ENCODE measurements at regions not wholly inside any gene's neighbourhood (a gene's known extent, or its start where the extent isn't known, plus 50 kb on each side); places are given as distances from the start of the nearest gene placed in this dataset.
"Not testable (repeated sequence)": the region's sequence is repeated elsewhere in the genome, so short reads cannot be mapped to it uniquely, and the experiment has no call there.

GRCh38 chr1:194445244-194445643 is 1258.8 kb upstream of the B3GALT2 start:
- DNase-seq (ENCODE audit: low read depth in 2 of 2) = no peak

- DNase-seq (ENCODE audit: low read depth in 2 of 2) = no peak
Observed at GRCh38 chr1:194442901-194443575, 1256.6 kb upstream of the B3GALT2 start.

- DNase-seq (ENCODE audit: low read depth in 2 of 2) = no peak
Observed at GRCh38 chr1:194437135-194437534, 1250.7 kb upstream of the B3GALT2 start.

DNA sequence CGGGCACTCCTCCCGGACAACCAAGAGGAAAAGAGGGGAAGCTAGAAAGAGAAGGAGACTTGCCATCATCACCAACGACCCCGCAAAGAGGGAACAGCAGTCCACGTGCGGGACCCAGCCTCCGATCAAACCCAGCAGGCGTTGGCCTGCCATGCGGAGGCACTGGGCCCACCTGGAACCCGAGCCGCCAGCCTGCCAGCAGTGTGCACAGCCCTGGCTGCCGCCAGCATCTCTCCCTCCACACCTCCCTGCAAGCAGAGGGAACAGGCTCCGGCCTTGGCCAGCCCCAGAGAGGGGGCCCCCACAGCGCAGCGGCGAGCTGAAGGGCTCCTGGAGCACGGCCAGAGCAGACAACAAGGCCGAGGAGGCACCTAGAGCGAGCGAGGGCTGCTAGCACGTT is 1244.7 kb upstream of the B3GALT2 start:
- DNase-seq (ENCODE audit: low read depth in 2 of 2) = no peak

GRCh38 chr1:194420706-194421105 is 1234.3 kb upstream of the B3GALT2 start:
- no peak for DNase-seq (ENCODE audit: low read depth in 2 of 2)

DNA sequence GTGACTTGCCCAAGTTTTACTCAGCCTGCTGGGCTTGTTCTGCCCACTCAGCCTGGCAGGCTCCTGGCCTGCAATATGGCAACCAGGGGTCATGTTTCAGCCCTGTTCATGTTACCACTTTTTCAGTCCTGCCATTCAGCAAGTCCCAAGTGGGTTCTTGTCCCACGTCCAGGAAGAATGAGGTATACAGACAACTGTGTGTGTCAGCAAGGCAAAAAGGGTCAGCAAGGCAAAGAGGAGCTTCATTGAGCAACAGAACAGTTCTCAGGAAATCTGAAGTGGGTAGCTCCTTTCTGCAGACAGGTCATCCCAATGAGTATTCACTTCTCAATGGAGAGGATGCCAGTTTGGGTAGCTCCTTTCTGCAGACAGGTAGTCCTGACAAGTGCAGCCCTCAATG is 1233.3 kb upstream of the B3GALT2 start:
- DNase-seq (ENCODE audit: low read depth in 2 of 2) = no peak

DNA sequence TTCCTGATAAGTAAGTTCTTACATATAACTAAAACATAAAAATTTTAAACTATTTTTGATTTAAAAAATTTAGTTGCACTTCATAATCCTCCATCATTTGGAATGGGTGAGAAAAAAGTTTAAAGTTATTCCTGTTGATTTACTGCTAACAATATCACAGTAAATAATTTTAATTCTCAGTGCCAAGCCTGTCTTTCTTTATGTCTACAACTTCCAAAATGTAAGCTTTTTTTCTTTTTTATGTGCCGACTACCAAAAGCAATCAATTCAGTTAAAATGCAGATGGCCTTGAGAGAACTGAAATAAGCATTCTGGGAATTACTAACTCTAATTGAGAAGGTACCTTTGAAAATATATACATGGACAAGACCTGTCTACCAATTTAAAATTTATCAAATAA is 1224.3 kb upstream of the B3GALT2 start:
- no peak for DNase-seq (ENCODE audit: low read depth in 2 of 2)

DNA sequence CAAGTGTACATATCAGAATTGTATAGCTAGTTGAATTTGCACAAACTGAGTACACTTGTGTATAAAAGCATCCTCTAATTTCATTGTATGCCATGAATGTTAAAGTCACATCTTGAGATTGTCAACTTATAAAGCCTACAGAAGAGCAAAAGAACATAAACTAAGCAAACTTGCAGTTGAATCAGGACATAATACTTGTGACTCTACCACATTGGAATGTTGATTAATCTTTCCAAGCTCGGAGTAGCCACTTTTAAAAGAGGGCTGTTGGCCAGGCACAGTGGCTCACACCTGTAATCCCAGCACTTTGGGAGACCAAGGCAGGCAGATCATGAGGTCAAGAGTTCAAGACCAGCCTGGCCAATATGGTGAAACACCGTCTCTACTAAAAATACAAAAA is 1220.8 kb upstream of the B3GALT2 start:
- peak; percentile 15 to 16 for DNase-seq (ENCODE audit: low read depth in 2 of 2)

DNA sequence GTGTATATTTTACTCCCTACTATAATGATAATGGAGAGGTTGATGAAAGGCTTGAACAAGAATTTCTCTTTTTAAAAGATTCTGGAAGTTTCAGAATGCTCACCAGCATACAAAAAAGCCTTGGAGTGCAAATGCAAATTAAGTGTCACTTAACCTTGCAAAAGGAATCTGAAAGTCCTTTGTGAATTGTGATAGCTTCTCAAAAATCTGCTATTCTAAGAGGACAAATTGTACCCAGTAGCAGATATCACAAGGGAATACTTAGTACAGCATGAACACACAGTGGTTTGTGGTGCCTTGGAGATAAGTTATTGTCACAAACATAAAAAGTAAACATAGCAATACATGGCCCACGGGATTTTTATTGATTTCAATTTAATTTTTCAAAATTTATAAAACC is 1208.3 kb upstream of the B3GALT2 start:
- no peak for DNase-seq (ENCODE audit: low read depth in 2 of 2)

DNA sequence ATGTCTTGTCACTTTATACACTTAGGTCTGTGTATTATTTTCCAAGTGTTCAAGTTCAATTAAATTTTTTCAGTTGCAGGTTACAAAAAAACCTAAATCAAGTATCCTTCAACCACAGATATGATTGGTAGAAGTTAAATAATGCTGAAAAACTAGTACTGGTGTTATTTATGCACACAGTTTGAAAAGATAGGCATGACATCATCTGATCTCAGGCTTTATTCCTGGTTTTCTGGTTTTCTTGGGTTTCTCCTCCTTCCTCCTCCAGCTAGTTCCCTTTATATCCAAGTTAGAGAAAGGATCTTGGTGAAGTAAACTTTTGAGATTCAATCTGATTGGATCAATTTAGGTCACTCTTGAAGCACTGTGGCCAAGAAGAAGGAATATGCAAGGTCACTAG is 1201.1 kb upstream of the B3GALT2 start:
- DNase-seq (ENCODE audit: low read depth in 2 of 2) = no peak

GRCh38 chr1:194378517-194378916 is 1192.1 kb upstream of the B3GALT2 start:
- DNase-seq (ENCODE audit: low read depth in 2 of 2) = no peak

- DNase-seq (ENCODE audit: low read depth in 2 of 2) = no peak
Observed at GRCh38 chr1:194374649-194375048, 1188.2 kb upstream of the B3GALT2 start.

- DNase-seq (ENCODE audit: low read depth in 2 of 2) = no peak
Observed at GRCh38 chr1:194372266-194372665, 1185.9 kb upstream of the B3GALT2 start.

DNA sequence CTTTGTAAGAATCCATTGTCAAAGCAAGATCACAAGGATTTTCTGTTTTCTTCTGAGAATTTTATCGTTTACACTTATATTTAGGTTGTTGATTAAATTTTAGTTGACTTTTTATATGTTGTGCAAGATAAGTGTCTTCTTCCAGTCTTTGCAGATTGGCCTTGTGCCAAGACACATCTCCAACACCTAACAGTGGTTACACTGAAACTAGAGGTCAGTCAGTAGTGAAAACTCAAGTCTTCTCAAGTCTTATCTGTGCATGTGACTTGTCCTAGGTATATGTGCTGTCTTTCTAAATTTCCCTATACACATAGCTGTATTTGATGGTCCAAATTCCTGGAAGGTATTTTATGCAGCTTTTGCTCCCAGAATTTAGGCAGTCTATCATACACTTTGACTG is 1183.2 kb upstream of the B3GALT2 start:
- no peak for DNase-seq (ENCODE audit: low read depth in 2 of 2)

DNA sequence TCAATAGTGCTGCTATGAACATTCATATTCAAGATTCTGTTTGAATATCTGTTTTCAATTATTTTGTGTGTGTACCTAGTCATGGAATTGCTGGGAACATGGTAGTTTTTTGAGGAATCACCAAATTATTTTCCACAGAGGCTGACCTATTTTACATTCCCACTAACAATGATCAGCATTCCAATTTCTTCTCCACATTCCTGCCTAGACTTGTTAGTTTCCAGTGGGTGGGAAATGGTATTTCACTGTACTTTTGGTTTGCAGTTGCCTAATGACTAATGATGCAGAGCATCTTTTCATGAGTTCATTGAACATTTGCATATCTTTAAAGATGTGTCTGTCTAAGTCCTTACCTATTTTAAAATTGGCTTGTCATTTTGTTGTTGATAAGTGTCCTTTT is 1182.6 kb upstream of the B3GALT2 start:
- DNase-seq (ENCODE audit: low read depth in 2 of 2) = peak; percentile 47 to 48

GRCh38 chr1:194367121-194367520 is 1180.7 kb upstream of the B3GALT2 start:
- no peak for DNase-seq (ENCODE audit: low read depth in 2 of 2)

- DNase-seq (ENCODE audit: low read depth in 2 of 2) = peak; percentile 40 to 45
Observed at GRCh38 chr1:194366705-194367104, 1180.3 kb upstream of the B3GALT2 start.

DNA sequence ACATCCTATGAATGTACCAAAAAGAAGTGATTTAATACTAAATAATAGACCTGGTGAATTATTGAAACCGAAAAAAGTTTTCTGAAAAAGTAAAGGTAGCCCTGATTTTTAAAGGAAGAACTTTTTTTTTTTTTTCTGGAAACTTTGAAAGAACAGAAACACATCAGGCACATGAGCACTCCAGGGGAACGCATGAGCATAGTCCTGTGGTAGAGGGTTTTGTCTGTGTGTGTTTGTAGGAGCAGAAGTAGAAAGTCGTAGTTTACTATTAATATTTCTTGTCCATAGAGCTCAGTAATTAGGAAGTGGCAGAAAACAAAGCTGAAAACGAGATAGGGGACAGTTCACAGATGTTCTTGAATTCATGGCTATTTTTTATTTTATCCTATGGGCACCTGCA is 1175.9 kb upstream of the B3GALT2 start:
- no peak for DNase-seq (ENCODE audit: low read depth in 2 of 2)

GRCh38 chr1:194361374-194362131 is 1175.1 kb upstream of the B3GALT2 start:
- DNase-seq (ENCODE audit: low read depth in 2 of 2) = no peak

DNA sequence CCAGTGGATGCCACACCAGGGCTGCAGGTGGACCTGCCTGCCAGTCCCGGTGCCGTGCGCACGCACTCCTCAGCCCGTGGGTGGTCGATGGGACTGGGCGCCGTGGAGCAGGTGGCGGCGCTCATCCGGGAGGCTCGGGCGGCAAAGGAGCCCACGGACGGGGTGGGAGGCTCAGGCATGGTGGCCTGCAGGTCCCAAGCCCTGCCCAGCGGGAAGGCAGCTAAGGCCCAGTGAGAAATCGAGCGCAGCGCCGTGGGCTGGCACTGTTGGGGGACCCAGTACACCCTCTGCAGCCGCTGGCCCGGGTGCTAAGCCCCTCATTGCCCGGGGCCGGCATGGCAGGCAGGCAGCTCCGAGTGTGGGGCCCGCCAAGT is 1171.8 kb upstream of the B3GALT2 start:
- DNase-seq (ENCODE audit: low read depth in 2 of 2) = no peak

DNA sequence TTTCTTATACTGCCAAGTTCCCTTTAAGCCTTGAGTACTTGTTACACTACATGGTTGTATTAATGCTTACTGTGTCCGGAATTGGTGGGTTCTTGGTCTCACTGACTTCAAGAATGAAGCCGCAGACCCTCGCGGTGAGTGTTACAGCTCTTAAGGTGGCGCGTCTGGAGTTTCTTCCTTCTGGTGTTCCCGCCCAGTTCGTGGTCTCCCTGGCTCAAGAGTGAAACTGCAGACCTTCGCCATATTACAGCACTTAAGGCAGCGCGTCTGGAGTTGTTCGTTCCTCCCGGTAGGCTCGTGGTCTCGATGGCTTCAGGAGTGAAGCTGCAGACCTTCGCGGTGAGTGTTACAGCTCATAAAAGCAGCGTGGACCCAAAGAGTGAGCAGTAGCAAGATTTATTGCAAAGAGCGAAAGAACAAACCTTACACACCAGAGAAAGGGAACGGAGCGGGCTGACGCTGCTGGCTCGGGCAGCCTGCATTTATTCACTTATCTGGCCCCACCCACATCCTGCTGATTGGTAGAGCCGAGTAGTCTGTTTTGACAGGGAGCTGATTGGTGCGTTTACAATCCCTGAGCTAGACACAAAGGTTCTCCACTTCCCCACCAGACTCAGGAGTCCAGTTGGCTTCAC is 1171.3 kb upstream of the B3GALT2 start:
- DNase-seq (ENCODE audit: low read depth in 2 of 2) = not testable (repeated sequence)

DNA sequence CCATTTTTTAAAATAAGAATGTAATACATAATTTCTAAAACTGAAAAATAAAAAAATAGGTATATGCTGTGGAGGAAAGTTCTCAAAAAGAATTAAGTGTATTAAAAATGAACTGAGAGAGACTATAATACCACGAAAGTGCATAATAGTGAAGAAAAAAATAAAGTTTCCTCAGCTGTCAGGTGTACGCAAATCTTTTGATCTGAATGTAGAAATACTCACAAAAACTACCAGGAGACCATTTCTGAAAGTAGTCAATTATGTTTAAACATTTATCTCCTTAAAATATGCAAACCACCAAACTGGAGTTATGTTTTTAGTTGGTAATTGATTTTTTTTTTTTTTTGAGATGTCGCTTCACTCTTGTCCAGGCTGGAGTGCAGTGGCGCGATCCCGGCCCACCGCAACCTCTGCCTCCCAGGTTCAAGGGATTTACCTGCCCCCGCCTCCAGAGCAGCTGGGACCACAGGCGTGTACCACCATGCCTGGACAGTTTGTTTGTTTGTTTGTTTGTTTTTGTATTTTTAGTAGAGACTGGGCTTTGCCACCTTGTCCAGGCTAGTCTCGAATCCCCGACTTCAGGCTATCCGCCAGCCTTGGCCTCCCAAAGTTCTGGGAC is 1169.2 kb upstream of the B3GALT2 start:
- no peak for DNase-seq (ENCODE audit: low read depth in 2 of 2)

DNA sequence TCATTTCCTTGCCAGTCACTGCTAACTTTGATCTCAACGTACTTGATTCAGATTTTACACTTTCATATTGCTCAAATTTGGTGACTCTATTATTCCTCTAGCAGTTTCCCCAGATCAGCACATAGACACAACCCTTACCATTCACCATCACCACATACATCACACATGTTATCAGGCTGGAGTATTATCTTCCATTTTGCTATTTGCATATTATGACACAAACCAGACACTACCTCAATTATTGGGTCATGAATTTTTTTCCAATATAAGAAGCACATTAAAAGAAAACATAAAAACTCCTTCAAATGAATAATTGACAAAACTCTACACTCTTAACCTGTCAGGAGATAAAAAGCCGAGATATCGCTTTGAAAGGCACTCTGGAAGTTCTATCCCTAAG is 1166.7 kb upstream of the B3GALT2 start:
- no peak for DNase-seq (ENCODE audit: low read depth in 2 of 2)
